ENCODE measurements at regions not wholly inside any gene's neighbourhood (a gene's known extent, or its start where the extent isn't known, plus 50 kb on each side); places are given as distances from the start of the nearest gene placed in this dataset.
A peak's percentile ranks its signal among the peaks of the same experiment; 100 is the strongest.

DNA sequence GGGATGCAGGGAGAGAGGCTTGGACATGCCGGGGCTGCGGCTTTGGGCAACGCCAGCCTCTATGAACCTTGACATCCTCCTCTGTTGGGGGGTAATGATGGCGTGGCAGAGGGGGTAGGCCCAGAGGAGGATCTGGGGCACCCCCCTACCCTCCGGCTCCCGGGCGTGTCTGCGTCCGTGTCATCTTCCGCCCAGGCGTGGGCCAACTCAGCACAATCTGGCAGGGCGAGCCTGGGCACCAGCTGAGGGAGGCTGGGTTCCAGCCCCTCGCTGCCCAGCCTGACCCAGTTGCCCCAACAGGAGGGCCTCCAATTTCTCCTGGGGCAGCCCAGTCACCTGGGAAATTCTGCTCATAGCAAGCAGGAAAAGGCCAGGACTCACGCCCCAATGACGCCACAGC is 62.9 kb upstream of the IL17B start:
- no peak overlapping the region for H3K27ac ChIP-seq
- H3K36me3 ChIP-seq: no peaks in the 10 kb centered on the region
- H3K27me3 ChIP-seq: no peaks in the 10 kb centered on the region
- H3K4me1 ChIP-seq: no peaks in the 10 kb centered on the region
- TF ChIP-seq, protein P1, sequence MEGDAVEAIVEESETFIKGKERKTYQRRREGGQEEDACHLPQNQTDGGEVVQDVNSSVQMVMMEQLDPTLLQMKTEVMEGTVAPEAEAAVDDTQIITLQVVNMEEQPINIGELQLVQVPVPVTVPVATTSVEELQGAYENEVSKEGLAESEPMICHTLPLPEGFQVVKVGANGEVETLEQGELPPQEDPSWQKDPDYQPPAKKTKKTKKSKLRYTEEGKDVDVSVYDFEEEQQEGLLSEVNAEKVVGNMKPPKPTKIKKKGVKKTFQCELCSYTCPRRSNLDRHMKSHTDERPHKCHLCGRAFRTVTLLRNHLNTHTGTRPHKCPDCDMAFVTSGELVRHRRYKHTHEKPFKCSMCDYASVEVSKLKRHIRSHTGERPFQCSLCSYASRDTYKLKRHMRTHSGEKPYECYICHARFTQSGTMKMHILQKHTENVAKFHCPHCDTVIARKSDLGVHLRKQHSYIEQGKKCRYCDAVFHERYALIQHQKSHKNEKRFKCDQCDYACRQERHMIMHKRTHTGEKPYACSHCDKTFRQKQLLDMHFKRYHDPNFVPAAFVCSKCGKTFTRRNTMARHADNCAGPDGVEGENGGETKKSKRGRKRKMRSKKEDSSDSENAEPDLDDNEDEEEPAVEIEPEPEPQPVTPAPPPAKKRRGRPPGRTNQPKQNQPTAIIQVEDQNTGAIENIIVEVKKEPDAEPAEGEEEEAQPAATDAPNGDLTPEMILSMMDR (IDR thresholded peaks at IDR 0.05): no peak
- no peak overlapping the region for H3K4me3 ChIP-seq
- no peaks in the 10 kb centered on the region for H3K9me3 ChIP-seq
- peak overlapping the region in 1 of 2 donors; percentile 54 for H3K9ac ChIP-seq (ENCODE audit: low read depth in 2 of 2, low read length in 2 of 2)
- intact Hi-C loops (cut with DNase I): loop anchor here (5.0 kb wide), 2 partner anchors 120 to 175 kb away; no protein-coding TSS in a partner anchor
- no peak for DNase-seq

DNA sequence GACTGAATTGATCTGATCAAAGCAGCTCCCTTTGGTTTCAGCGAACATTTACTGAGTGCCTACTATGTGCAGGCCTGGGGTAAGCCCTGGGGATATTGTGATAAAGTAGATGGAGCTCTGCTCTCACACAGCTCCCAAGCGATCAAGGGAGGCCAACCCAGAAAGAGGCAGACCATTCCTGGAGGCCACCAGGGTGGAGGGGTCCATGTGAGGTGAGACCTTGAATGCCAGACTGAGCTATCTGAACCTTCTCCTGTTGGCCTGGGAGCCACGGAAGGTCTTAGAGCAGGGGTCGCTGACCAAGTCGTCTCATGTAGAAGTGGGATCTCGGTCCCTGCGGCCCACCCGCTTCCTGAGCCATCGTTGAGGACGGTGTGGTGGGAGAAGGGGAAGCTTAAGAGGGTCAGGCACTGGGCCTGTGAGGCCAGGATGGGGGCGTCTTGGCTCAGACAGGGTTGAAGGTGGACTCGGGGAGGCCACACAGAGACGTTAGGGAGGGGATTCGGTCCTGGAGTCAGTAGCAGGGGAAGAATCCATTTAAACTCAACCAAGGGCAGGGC is 62.2 kb upstream of the IL17B start:
- Histone ChIP-seq H3K27me3 (no peaks in the 10 kb centered on the region), H3K36me3 (no peaks in the 10 kb centered on the region), H3K27ac (no peak overlapping the region), H3K4me3 (no peak overlapping the region), H3K9ac (ENCODE audit: low read depth in 2 of 2, low read length in 2 of 2) (no peak overlapping the region), H3K9me3 (no peaks in the 10 kb centered on the region), H3K4me1 (no peaks in the 10 kb centered on the region)
- no peak for DNase-seq
- intact Hi-C loops (cut with DNase I): loop anchor here (5.0 kb wide), 2 partner anchors 121 to 176 kb away; no protein-coding TSS in a partner anchor
- TF ChIP-seq, protein P1 (IDR thresholded peaks at IDR 0.05): no peak

DNA sequence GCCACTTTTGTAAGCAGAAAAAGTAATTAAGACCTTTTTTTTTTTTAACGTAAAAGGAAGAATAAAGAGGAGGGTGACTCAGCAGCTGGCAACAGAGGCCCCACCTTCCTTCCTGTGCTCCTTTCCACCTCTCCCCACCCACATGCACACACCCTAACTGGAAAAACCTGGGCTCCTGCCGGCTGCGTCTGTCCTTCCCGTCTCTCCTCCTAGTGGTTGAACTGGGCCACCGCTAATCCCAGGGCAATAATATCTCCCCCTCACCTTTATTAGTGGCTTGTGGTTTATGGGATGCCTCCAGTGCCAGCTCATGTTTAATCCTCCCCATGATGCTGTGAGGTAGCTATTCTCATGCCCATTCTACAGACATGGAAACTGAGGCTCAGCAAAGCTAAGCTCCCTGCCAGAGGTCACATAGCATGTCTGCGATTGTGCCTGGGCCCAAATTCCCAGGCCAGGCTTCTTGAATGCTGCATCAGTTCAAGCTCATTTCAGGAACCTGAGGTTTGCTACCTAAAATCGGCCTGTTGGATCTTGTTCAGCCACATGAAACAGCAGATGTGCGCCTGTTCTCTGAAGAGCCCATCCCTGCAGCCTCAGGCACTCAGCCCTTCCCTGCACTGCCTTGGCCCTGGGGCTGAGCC is 60.9 kb upstream of the IL17B start:
- Histone ChIP-seq H3K9ac (ENCODE audit: low read depth in 2 of 2, low read length in 2 of 2) (peak overlapping the region; percentile 1 to 53), H3K4me3 (no peak overlapping the region), H3K27me3 (no peaks in the 10 kb centered on the region), H3K9me3 (no peaks in the 10 kb centered on the region), H3K4me1 (no peaks in the 10 kb centered on the region), H3K36me3 (no peaks in the 10 kb centered on the region), H3K27ac (peak overlapping the region; percentile 32)
- TF ChIP-seq, protein P1 (IDR thresholded peaks at IDR 0.05): peak; percentile 43
- intact Hi-C loops (cut with DNase I): loop anchor here (5.0 kb wide), 2 partner anchors 122 to 177 kb away; no protein-coding TSS in a partner anchor
- peak; percentile 91 for DNase-seq

DNA sequence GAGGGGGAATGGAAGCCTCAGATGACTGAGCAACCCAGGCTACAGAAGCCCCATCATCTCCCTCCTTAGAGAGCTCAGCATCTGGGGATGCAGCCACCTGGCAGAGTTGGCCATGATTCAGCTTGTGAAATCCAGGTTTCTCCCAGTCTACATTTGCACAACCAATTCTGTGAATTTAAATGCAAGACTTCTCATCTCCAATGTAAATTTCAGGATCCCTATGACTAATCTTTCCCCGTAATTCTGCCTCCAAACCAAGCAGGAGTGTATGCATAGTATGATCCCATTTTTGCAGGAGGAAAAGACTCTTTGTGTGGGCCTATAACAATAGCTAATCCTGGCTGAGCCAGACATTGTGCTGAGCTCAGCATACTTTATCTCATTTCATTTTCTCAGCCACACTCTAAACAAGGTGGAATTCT is 59.6 kb upstream of the IL17B start:
- H3K9ac ChIP-seq (ENCODE audit: low read depth in 2 of 2, low read length in 2 of 2): no peak overlapping the region
- no peaks in the 10 kb centered on the region for H3K9me3 ChIP-seq
- no peak for DNase-seq
- intact Hi-C loops (cut with DNase I): no loop called here
- H3K27ac ChIP-seq: no peak overlapping the region
- no peaks in the 10 kb centered on the region for H3K27me3 ChIP-seq
- TF ChIP-seq, protein P1 (IDR thresholded peaks at IDR 0.05): no peak
- no peaks in the 10 kb centered on the region for H3K4me1 ChIP-seq
- H3K36me3 ChIP-seq: no peaks in the 10 kb centered on the region
- no peak overlapping the region for H3K4me3 ChIP-seq

DNA sequence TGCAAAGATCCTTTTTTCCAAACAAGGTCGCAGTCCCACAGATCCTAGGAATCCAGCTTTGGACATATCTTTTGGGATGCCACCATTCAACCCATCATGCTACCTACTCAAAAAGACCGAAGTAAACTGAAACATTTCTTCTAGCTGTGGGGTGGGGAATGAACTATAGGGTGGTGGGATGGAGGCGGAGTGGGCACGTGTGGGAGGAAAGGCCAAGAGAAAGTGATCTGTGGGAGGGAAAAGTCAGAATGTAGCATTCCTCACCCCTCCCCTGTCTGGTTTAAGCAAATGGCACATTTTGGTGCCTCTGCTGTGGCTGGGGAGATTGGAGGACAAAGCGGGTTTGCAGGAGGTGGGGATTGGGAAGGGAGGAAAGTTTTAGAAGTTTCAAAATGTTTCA is 59.2 kb upstream of the IL17B start:
- intact Hi-C loops (cut with DNase I): no loop called here
- Histone ChIP-seq H3K27me3 (no peaks in the 10 kb centered on the region), H3K9ac (ENCODE audit: low read depth in 2 of 2, low read length in 2 of 2) (no peak overlapping the region), H3K4me3 (no peak overlapping the region), H3K4me1 (no peaks in the 10 kb centered on the region), H3K27ac (no peak overlapping the region), H3K9me3 (no peaks in the 10 kb centered on the region), H3K36me3 (no peaks in the 10 kb centered on the region)
- no peak for DNase-seq
- TF ChIP-seq, protein P1 (IDR thresholded peaks at IDR 0.05): no peak
